Retina (tissue), 1 donor: ENCODE measurements at regions not wholly inside any gene's neighbourhood (a gene's known extent, or its start where the extent isn't known, plus 50 kb on each side); places are given as distances from the start of the nearest gene placed in this dataset.
A peak's percentile ranks its signal among the peaks of the same experiment; 100 is the strongest.

Experiments used
- DNase-seq: peaks from one replicate; pipeline ENCODE4 v3.0.0-alpha.2; 2016

DNA sequence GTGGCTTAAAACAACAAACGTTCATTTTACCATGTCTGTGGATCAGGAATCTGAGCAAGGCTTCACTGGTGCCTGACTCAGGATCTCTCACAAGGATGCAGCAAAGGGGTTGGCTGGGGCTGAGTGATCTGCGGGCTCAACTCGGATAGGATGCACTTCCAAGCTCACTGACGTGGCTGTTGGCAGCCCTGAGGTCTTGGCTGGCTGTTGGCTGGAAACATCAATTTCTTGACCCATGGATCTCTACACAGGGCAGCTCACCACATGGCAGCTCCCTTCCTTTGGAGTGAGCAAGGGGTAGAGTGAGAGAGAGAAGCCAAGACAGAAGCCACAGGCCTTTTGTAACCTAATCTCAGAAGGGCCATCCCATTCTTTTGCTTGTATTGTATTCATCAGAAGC lies 202.1 kb downstream of the NXNL2 start:
- no peak for DNase-seq

DNA sequence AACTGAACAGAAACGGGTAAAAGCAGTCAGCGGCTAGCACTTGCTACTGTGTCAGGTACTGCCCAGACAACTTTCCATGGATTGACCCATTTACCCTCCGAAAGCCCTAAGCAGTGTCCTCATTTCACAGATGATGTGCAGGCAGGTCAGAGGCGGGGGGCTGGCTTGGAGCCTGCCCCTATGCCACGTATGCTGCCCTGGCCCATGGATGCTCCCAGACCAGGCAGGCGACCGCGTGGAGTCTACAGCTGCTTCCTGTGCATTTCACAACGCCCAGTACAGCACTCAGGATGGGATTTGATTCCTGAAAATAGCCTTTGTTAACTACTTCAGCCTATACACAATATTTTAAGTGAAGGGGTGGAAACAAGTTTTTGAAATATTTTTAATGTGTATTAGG lies 202.9 kb downstream of the NXNL2 start:
- DNase-seq: no peak

DNA sequence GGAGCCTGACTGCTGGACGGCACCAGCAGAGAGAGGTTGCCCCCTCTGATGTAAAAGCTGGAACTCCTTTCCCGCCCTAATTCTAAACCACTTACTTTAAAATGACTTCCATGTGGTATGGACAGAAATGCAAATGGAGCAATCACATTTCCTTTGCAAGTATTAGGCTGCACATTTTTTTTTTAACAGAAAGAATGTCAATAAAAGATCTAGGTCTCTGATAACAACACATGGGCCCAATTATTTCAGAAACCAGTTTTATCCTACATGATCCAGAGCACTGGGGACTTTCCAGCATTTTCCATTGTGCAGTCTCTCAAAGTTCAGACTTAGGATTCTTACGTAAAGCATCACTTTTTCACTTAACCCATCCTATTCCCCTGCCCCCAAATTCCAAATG lies 203.7 kb downstream of the NXNL2 start:
- DNase-seq: no peak

DNA sequence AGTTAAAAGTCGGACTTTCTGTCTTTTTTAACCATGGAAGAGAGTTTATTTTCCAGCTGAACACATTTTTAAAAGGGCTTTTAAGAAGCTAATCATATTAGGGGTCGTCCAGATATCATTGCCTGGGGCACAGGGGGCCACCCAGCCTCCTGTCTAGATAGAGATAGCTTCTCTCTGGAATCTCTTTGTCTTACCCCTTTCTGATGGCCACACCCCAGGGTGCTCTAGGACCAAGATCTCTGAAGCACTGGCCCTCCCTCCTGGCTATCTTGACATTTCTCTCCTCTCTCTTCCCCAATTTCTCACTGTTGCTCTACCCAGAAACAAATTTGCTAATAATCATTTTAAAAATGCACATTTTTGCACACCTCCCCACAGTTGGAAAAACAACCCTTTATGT lies 204.4 kb downstream of the NXNL2 start:
- no peak for DNase-seq

DNA sequence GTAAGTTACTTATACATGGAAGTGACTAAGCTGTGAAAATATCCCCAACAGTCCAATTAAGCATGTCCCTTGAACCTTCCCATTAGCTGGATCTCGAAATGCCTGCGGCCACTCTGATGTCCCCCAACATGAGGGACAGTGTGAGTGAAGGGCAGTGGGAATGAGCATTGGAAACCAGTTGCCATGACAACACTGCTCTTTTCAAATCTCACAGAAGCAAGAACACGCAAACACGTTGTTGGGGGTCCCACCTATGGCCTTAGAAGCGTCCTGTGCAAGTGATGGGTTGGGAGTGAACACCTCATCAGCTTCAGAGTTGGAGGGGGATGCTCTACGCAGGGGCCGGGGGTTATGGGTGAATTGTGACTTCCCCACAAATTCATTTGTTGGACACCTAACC lies 205.9 kb downstream of the NXNL2 start:
- DNase-seq: no peak

DNA sequence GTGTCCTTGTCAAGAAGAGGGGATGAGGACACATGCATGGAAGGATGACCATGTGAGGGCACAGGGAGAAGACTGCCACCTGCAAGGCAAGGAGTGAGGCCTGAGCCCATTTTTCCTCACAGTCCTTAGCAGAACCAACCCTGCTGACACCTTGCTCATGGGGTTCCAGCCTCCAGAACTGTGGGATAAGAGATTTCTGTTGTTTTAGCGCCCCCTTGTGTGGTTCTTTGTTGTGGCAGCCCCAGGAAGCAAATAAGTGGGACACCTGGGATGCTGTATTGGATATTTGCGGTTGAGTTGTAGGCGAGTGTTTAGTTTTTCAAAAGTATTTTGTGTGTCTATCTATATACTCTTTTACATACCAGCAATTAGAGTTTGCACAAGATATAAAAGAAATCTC lies 206.4 kb downstream of the NXNL2 start:
- no peak for DNase-seq

DNA sequence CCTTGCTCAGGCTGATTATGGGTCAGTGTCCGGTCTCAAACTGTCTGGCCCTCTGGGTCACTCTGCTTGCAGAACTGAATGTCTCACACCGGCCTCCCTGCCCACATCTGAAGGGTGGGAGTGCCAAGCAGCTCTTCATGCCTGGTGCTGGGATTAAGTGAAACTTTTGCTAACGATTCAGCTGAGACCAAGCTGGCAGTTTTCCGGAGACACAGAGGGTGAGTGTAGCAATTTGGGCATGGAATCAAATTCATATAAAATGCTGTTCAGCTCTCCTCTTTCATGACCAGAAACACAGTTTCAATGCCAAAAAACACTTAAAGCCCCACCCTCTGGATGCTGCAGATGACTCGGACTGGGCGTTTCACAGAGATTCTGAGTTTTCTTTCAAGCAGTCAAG lies 207.5 kb downstream of the NXNL2 start:
- no peak for DNase-seq

DNA sequence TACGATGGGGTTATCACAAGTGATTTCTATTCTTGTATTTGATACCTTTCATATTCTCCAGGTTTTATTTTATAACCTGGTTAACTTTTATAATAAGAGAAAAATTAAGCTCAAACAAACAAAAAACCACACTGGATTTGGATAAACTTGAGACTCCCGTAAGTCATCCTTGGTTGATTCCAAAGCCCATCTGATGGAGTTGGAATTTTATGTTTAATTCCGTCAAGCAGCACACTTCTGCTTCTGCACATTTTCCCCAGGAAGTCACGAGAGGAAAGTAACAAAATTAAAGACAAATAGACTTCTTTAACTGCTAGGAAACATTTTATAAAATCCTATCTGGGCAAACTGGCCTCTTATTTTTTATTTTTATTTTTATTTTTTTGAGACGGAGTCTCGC lies 207.9 kb downstream of the NXNL2 start:
- no peak for DNase-seq

DNA sequence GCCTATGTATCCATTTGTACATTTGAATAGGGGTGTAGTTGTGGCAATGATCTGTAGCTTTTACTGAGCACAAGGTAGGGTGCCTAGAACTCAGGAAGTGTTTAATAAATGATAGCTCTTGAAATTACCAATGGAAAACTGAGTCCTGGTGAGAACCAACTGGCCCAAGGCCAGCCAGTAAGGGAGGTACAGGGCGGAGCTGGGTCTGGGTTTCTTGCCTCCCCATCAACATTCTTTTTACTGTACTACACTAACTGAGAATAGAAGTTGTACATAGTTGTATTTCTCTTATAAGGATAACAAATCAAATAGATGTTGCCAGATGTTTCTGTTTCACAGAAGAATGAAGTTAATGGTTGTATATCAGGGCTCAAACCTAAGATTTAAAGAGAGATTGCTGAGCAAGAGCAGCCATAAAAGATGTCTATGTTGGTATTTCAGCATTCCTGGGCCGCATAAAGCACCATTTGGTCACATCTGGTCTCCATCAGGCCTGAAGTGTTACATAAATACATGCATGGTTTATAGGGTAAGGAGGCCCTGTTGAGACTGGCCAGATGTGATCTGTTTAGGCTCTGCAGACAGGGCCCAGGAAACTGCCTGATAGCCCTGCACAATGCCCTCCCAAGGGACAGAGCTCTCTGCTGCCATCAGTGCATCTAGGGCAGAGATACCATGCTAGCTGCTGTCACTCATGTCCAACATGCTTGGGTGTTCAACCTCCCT lies 210.5 kb downstream of the NXNL2 start:
- DNase-seq: no peak

DNA sequence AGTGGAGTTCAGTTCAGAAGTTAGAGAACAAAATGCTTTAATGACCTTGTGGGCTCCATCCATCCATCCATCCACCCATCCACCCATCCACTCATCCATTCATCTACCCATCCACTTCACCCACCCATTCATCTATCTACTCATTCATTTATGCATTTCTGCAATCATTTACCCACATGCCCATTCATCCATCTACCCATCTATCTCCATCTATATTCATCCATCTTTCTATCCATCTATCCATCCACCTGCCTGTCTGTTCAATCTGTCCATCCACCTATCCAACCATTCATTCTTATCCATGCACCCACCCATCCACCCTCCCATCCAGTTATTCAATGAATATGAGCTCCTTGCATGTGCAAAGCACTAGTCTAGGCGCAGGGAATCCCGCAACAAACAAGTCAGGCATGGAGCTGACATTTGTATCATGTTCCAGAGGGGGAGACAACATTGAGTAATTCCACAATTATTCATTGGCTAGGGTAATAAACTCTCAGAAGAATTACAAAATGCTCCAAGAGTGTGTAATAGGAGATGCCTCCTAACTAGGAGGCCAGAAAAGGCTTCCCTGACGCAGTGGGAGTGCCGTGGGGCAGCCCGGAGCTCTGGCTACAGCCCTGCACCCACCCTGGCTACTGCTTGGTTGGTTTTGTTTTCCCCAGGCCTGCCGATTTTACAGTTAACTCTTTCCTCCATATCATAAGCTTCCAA lies 211.2 kb downstream of the NXNL2 start:
- no peak for DNase-seq

DNA sequence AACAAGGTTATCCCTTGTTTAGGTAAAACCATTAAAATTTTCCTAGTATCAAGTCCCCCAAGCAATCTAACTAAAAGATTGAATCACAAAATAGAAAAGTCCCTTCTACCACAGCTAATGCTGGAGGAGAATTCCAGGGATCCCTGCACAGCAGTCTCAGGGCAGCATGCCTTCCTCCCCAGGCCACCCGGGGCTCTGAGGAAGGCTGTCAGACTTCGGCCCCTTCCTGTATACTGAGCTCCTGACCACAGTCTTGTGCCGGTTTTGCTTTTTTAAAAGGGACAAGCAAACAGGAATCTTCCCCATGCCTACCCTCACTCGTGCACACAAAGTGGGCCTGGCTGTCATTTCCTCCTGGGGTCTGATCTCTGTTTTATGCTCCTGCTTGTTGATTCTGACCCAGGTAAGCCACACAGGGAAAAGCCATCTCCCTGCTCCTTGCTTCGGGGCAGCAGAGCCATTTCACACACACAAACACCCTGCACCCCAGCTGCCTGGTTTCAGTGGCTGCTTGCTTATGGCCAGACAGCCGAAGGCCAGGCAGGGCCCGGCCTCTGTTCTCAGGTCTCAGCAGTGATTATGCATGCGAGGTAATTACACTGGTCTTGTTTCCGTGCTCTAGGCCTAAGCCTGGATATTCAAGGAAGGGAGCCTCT lies 211.9 kb downstream of the NXNL2 start:
- DNase-seq: peak; percentile 62

DNA sequence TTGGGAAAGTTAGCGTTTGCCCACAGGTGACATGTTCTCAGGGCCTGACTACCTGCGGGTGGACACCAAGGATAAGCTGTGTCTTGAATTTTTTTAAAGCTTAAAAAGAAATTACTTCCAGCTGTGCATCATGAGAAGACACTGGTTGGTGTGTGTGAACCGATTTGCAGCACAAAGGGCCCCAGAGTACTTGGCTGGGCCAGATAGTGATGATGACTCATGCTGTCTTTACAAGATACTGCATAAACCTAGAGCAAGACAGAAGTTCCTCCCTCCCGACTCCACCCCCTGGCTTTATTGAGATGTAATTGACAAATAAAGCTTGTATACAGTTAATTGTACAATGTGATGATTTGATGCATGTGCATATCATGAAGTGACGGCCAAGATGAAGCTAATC lies 212.8 kb downstream of the NXNL2 start:
- no peak for DNase-seq

DNA sequence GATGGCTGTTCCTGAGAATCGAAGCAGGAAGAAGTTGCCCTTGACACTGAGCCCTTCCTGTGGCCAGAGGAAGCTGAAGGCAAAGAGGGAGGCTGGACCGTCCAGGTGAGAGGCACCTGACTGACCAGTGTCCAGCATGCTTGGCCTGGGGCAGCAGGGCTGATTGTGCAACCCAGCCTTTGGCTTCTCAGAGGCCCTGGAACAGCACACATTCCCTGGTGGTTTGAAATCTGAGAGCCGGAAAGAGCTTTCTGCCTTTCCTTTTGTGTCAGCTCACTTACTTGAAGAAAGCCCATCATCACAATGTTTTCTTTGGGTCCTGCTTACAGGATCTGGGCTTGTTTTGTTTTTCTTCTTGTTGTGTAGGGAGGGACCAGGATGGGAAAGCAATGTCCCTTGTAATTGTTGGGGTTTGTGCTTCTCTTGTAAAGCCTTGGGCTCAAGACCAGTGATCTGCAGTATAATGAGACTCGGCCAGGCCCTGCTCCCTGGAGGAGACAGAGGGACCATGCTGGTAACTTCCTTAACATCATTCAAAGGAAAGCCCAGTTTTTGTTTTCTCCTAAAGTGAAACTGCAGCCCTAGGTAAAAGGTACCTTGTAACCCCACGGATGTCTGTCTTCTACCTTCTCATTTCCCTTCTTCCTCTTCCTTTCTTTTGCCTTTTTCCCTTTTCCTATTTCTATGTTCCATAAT lies 213.7 kb downstream of the NXNL2 start:
- no peak for DNase-seq

DNA sequence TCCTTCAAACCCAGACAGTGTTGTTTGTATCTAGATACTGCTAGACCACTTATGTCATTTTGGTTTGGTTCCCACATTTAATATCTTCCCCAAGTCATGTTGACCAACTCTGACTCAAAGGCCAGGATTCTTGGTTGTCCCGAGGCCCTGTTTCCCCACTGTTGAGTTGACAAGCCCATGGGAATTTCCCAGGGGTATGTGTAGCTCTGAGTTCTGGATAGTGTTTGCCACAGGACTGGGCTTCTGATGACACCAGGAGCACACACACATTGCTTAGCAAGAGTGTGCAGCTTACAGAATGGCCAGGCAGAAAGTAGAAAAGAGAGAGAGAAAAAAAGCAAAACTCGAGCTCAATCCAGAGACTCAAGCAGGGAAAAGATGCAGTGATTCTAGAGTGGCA lies 214.4 kb downstream of the NXNL2 start:
- no peak for DNase-seq

DNA sequence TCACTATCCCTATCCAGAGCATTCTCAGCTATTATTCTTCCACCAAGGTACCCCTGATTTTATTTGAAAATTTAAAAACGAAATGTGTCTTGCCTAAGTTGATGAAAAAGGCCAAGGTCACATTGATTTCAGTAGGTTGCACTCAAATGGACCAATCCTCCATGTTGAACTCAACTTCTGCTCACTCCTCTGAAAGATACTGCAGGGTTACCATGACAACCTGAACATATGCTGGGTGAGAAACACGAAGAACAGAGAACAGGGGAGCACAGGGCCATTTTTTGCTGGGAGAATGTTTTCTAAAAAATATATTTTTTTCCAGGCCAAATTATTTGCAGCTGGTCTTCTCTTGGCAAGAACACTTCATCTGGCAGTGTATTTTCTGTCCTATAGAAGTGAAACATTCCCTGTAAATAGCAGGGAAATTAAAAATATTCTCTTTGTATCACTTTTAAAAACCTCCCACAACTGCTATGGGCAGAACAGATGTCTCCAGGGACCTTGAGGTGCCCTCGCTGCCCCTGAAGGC lies 215.9 kb downstream of the NXNL2 start:
- DNase-seq: no peak

DNA sequence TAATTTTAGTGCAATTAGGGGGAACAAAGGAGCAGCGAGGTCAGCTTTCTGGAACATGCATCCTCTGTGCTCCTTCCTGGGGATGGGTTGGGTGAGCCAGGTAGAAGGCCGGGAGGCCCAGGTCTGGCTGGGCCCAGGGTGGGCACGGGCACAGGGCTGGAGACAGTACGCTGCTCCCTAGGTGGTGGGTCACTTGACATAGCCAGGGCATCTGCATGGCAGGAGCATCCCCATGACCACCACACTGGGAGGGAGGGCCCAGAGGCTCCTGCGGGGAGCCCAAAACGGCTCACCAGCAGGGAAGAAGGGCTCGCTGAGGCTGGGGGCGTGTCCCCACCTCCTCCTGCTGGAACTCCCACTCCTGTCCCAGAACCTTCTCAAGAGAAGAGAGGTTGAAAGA lies 216.8 kb downstream of the NXNL2 start:
- DNase-seq: no peak

DNA sequence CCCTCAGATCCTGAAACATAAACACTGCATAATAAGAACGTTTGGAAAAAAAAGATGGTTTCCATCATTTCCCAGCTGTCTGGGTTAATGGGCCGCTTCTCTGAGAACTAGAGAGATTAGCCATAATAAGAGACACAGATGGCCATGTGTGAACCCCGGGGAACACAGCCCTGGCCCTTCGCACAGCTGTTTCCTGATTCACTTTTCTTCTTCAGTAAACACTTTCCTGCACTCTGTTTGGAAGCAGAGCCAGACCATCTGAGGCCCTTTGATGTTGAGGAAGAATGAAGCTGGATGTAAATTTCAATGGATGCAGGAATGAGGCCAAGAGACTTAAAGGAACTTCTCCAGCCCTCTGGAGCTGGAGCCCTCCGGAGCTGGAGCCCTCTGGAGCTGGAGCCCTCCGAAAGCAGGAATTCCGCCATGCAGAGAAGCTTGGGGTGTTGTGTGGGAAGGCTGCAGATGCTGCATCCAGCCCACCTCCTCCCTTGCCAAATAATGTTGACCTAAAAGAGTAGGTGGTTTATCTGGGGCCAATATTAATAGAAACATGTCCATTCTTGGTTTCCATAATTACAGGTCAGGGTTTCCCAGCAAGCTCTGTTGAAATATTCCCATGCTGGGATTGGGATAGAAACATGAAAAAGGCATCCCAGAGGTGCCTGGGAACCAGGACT lies 218.9 kb downstream of the NXNL2 start:
- DNase-seq: peak; percentile 62

DNA sequence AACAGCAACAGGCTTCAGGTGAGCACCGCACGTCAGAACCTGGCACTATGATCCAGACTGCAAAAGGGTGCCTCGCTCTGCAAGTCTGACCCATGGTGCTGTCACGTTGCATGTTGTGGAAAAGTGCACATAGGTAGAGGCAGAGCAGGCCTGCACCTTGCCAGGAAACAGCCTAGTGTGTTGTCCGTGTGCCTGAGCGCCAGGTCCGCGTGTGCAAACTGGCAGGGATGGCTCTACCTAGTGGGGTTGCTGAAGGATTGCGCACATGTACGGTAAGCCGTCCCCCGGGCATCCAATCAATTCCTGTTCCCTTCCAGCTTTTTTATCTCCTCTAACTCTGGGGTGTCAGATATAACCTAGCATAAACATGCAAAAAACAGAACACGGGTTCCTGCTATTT lies 219.5 kb downstream of the NXNL2 start:
- no peak for DNase-seq

DNA sequence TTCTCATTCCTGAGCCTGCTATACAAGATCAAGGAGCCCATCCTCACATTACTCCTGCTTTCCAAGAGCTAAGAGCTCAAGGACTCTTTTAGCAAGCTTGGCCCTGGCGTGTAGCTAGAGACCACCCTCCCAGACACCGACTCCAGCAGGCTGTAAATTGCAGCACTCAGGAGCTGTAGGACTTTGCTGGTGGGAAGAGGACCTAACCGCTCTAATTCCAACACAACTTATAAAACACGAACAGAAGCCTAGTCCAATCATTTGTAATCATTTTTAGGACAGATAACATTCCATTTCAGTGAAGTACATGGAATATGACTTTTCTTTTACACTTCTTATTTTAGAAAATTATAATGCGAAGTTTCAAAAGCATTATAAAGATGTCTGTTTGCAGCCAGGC lies 219.9 kb downstream of the NXNL2 start:
- no peak for DNase-seq

DNA sequence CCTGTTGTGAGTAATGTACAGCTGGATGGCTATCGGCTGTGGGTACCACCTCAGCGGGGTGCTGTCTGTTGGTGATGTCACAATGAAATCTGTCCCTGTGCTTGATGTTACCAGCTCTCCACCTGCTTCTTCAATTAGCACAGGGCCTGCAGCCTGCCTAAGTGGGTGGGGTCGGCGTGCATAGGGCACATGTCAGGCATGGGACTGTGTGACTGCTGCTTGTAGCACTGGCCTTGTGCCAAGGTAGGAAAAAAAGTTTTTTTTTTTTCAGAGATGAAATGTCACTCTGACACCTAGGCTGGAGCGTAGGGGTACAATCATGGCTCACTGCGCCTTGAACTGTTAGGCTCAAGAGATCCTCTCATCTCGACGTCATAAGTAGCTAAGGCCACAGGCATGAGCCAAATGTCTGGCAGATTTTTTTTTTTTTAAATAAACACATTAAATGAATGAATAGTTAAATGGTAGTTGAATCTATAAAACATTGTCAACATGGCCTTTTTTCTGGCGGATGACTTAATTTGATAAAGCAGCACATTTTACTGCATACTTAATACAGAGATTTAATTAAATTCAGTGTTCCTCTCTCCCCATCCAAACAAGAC lies 222.5 kb downstream of the NXNL2 start:
- no peak for DNase-seq

DNA sequence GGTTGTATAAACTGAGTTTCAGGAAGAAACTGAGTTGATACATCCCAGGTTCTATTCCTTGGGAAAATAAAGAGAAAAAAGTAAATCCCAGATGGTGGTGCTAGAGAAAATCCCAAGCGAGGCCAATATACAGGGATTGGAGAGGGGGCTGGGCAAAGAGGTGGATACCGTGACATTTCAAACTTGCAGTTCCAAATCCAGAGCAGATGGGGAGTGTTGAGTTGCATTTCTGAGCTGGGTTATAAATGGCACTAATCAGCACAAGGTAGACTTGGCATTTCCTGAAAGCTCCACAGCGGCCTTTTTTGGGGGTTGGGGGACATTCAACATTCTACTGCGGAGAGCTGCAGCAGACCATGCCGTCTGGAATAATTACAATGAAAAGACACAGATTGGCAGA lies 224.4 kb downstream of the NXNL2 start:
- peak; percentile 2 for DNase-seq

DNA sequence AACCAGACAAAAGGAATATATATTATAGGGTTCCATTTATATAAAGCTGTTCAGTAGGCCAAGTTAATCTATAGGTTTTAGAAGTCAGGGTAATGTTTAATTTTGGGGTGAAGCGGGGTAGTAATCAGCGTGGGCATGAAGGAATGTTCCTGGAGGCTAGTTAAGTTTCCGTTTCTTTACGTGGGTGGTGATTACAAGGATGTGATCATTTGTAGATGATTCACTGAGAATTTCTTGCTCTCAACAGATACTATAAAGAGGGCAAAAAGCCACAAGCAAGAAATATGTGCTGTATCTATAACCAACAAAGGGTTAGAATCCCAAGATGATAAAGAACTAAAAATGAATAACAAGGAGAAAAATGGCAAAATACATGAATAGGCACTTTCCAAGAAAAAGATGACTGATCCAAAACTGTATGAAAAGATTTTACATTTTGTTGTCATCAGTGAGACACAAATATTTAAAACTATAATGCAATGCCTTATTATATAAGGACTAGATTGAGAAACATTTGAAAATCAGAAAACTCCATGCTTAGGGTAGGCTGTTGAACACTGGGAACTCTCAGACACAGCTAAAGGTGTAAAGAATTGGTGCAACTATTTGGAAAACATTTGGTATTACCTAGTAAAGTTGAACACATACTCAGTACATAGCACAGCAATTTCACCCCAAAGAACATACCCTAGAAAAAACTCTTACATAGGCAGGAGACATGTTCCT lies 224.3 kb upstream of the S1PR3 start:
- no peak for DNase-seq
